ENCODE measurements at regions not wholly inside any gene's neighbourhood (a gene's known extent, or its start where the extent isn't known, plus 50 kb on each side); places are given as distances from the start of the nearest gene placed in this dataset.

DNA sequence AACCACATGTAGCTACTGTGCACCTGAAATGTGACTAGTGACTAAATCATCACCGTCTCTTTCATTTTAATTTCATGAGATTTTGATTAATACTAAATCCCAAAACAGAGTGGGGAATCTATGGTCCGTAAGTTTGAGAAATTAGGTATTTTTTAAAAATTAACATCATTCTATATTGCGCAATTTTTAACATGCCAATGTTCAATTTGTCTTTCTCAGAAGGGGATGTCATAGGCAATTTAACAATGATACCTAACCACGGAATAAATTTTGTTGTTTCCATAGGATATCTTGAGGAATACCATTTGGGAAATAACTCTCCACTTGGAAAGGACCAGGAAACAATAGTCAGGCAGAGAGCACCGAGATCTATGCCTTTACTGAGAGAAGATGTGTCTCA is 267.7 kb downstream of the FAM76B start:
- no peaks in the 10 kb centered on the region for H3K9me2 ChIP-seq (replicated peaks; ENCODE audit: insufficient read depth)
- TF ChIP-seq EZH2 (IDR thresholded peaks at IDR 0.05; ENCODE audit: borderline replicate concordance) = no peak
- no peak for TF ChIP-seq CTCF (IDR thresholded peaks at IDR 0.05; ENCODE audit: poor library complexity)
- no peak for TF ChIP-seq EZH2phosphoT487 (IDR thresholded peaks at IDR 0.05; ENCODE audit: low read depth, severe bottlenecking, unreplicated experiment)
- WGBS (ENCODE audit: low lambda C conversion rate, missing lambda C conversion rate) = 98% methylated on average over 5 of the region's 5 CpGs
- no peaks in the 10 kb centered on the region for H4K20me1 ChIP-seq (ENCODE audit: insufficient read depth, poor library complexity, severe bottlenecking)
- DNase-seq (ENCODE audit: low spot score) = no peak
- H3K4me1 ChIP-seq (ENCODE audit: insufficient read depth) = peaks cover 11% of the 10 kb centered on the region
- H3K9me3 ChIP-seq (ENCODE audit: low read depth) = no peaks in the 10 kb centered on the region
- no peaks in the 10 kb centered on the region for H3K27me3 ChIP-seq
- no peak overlapping the region for H2AFZ ChIP-seq
- no peaks in the 10 kb centered on the region for H3K36me3 ChIP-seq (replicated peaks; ENCODE audit: insufficient read depth, low read depth)
- H3K4me3 ChIP-seq = no peak overlapping the region
- H3K27ac ChIP-seq = no peak overlapping the region
- no peaks in the 10 kb centered on the region for H3K79me2 ChIP-seq
- no peak overlapping the region for H3K4me2 ChIP-seq

- WGBS (ENCODE audit: low lambda C conversion rate, missing lambda C conversion rate) = 62% methylated on average over 4 of the region's 4 CpGs
Measured at GRCh38 chr11:95521133-95521542, 268.4 kb downstream of the FAM76B start.

DNA sequence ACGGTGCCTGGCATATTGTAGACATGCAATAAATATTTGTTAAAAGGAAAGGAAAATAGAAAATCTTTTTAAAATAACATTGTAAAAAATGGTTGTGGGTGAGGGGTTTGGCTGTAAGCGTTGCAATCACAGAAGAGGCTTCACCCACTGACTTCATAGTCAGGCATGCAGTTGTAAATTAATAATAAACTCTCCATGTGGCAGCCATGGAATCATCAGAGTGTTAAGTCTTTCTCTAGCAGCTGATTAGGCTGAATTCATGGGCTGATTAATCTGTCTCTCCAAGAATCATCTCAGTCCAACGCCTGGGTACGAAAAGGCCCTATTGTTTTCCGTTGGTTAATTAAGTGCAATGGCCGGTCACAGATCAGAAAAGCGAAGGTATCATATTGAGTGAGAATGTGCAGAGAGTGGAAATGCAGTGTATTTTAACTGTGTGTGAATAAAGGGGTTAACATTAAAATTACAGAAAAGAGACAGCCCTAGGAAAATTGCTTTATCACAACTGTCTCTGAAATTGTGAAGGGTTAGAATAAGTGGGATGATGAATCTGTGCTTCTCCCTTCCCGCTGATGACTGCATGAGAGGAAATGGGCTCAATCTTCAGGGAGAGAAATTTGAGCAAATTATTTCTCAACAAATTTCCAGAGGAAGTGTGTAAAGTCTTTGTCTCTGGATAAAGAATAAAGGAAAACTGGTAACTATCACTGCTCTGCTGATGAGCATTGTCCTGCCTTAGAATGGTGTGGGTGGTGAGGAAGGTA is 269.0 kb downstream of the FAM76B start:
- WGBS (ENCODE audit: low lambda C conversion rate, missing lambda C conversion rate) = 94% methylated on average over 8 of the region's 8 CpGs
- Histone ChIP-seq H3K9me2 (replicated peaks; ENCODE audit: insufficient read depth) (no peaks in the 10 kb centered on the region), H3K79me2 (no peaks in the 10 kb centered on the region), H2AFZ (no peak overlapping the region), H3K4me3 (no peak overlapping the region), H3K9me3 (ENCODE audit: low read depth) (no peaks in the 10 kb centered on the region), H3K4me1 (ENCODE audit: insufficient read depth) (peaks cover 12% of the 10 kb centered on the region), H3K27me3 (no peaks in the 10 kb centered on the region), H3K27ac (no peak overlapping the region), H3K4me2 (no peak overlapping the region), H3K36me3 (replicated peaks; ENCODE audit: insufficient read depth, low read depth) (no peaks in the 10 kb centered on the region), H4K20me1 (ENCODE audit: insufficient read depth, poor library complexity, severe bottlenecking) (no peaks in the 10 kb centered on the region)
- DNase-seq (ENCODE audit: low spot score) = no peak
- TF ChIP-seq CTCF (IDR thresholded peaks at IDR 0.05; ENCODE audit: poor library complexity) = no peak
- no peak for TF ChIP-seq EZH2 (IDR thresholded peaks at IDR 0.05; ENCODE audit: borderline replicate concordance)
- TF ChIP-seq EZH2phosphoT487 (IDR thresholded peaks at IDR 0.05; ENCODE audit: low read depth, severe bottlenecking, unreplicated experiment) = no peak

More at GRCh38 chr11:95521133-95521542, 268.4 kb downstream of the FAM76B start:
- Histone ChIP-seq H4K20me1 (ENCODE audit: insufficient read depth, poor library complexity, severe bottlenecking) (no peaks in the 10 kb centered on the region), H3K79me2 (no peaks in the 10 kb centered on the region), H3K9me3 (ENCODE audit: low read depth) (no peaks in the 10 kb centered on the region), H3K9me2 (replicated peaks; ENCODE audit: insufficient read depth) (no peaks in the 10 kb centered on the region), H3K36me3 (replicated peaks; ENCODE audit: insufficient read depth, low read depth) (no peaks in the 10 kb centered on the region), H3K27ac (no peak overlapping the region), H2AFZ (no peak overlapping the region), H3K4me3 (no peak overlapping the region), H3K27me3 (no peaks in the 10 kb centered on the region), H3K4me2 (no peak overlapping the region), H3K4me1 (ENCODE audit: insufficient read depth) (peaks cover 12% of the 10 kb centered on the region)
- no peak for DNase-seq (ENCODE audit: low spot score)
- TF ChIP-seq CTCF (IDR thresholded peaks at IDR 0.05; ENCODE audit: poor library complexity) (no peak), EZH2 (IDR thresholded peaks at IDR 0.05; ENCODE audit: borderline replicate concordance) (no peak), EZH2phosphoT487 (IDR thresholded peaks at IDR 0.05; ENCODE audit: low read depth, severe bottlenecking, unreplicated experiment) (no peak)
